Epidermal melanocyte (primary cell): ENCODE measurements at regions not wholly inside any gene's neighbourhood (a gene's known extent, or its start where the extent isn't known, plus 50 kb on each side); places are given as distances from the start of the nearest gene placed in this dataset.
"Not testable (repeated sequence)": the region's sequence is repeated elsewhere in the genome, so short reads cannot be mapped to it uniquely, and the experiment has no call there.

Experiments
- DNase-seq: peaks from one replicate; pipeline ENCODE4 v3.0.0; 2011; ENCODE audit warnings: low spot score; ENCODE audit not compliant: insufficient read length

- DNase-seq = no peak
Measured at GRCh38 chr14:42541535-42542001, 934.9 kb downstream of the LRFN5 start.

- DNase-seq = no peak
Measured at GRCh38 chr14:42535397-42535796, 928.7 kb downstream of the LRFN5 start.

- DNase-seq = peak; percentile 17
Measured at GRCh38 chr14:42533476-42533875, 926.8 kb downstream of the LRFN5 start.

- no peak for DNase-seq
Measured at GRCh38 chr14:42532194-42532593, 925.5 kb downstream of the LRFN5 start.

GRCh38 chr14:42527141-42527540, 920.5 kb downstream of the LRFN5 start:
- no peak for DNase-seq

GRCh38 chr14:42523666-42524065, 917.0 kb downstream of the LRFN5 start:
- DNase-seq = no peak

- no peak for DNase-seq
Measured at GRCh38 chr14:42517806-42518500, 911.3 kb downstream of the LRFN5 start.

GRCh38 chr14:42513837-42514236, 907.2 kb downstream of the LRFN5 start:
- DNase-seq = no peak

GRCh38 chr14:42510071-42510470, 903.4 kb downstream of the LRFN5 start:
- no peak for DNase-seq

GRCh38 chr14:42508209-42508946, 901.7 kb downstream of the LRFN5 start:
- DNase-seq = no peak

GRCh38 chr14:42504433-42504832, 897.8 kb downstream of the LRFN5 start:
- no peak for DNase-seq

GRCh38 chr14:42499137-42499536, 892.5 kb downstream of the LRFN5 start:
- no peak for DNase-seq

- no peak for DNase-seq
Measured at GRCh38 chr14:42490536-42490935, 883.9 kb downstream of the LRFN5 start.

- DNase-seq = no peak
Measured at GRCh38 chr14:42488965-42489364, 882.3 kb downstream of the LRFN5 start.

- DNase-seq = not testable (repeated sequence)
Measured at GRCh38 chr14:42482345-42482971, 875.8 kb downstream of the LRFN5 start.

- not testable (repeated sequence) for DNase-seq
Measured at GRCh38 chr14:42481714-42482113, 875.0 kb downstream of the LRFN5 start.

- DNase-seq = no peak
Measured at GRCh38 chr14:42480255-42480654, 873.6 kb downstream of the LRFN5 start.

- no peak for DNase-seq
Measured at GRCh38 chr14:42475289-42475688, 868.6 kb downstream of the LRFN5 start.

- DNase-seq = no peak
Measured at GRCh38 chr14:42470427-42470719, 863.7 kb downstream of the LRFN5 start.

GRCh38 chr14:42469637-42470426, 863.2 kb downstream of the LRFN5 start:
- no peak for DNase-seq

- DNase-seq = no peak
Measured at GRCh38 chr14:42460673-42461072, 854.0 kb downstream of the LRFN5 start.
